ENCODE measurements at regions not wholly inside any gene's neighbourhood (a gene's known extent, or its start where the extent isn't known, plus 50 kb on each side); places are given as distances from the start of the nearest gene placed in this dataset.
A peak's percentile ranks its signal among the peaks of the same experiment; 100 is the strongest.

GRCh38 chr3:102536456-102536855, 101.6 kb downstream of the ZPLD1 start:
- H3K27me3 ChIP-seq = no peaks in the 10 kb centered on the region
- DNase-seq (peak in 1 of 4 donors; percentile 51), ATAC-seq (peak; percentile 71)
- no peaks in the 10 kb centered on the region for H3K36me3 ChIP-seq
- no peaks in the 10 kb centered on the region for H3K4me1 ChIP-seq
- H3K27ac ChIP-seq = no peak overlapping the region
- no peaks in the 10 kb centered on the region for H3K9me3 ChIP-seq
- peak; percentile 18 to 21 for TF ChIP-seq CTCF (IDR thresholded peaks at IDR 0.05)
- H3K4me3 ChIP-seq = no peak overlapping the region
- intact Hi-C loops (cut with DNase I) = loop anchor here in 1 of 2 donors (5.0 kb wide), 2 partner anchors 309 to 724 kb away; no protein-coding TSS in a partner anchor

- no peaks in the 10 kb centered on the region for H3K9me3 ChIP-seq
- H3K36me3 ChIP-seq = no peaks in the 10 kb centered on the region
- ATAC-seq (no peak), DNase-seq (no peak)
- no peaks in the 10 kb centered on the region for H3K4me1 ChIP-seq
- H3K4me3 ChIP-seq = no peak overlapping the region
- H3K27me3 ChIP-seq = no peaks in the 10 kb centered on the region
- H3K27ac ChIP-seq = no peak overlapping the region
- TF ChIP-seq CTCF (IDR thresholded peaks at IDR 0.05) = no peak
- intact Hi-C loops (cut with DNase I) = loop anchor here in 1 of 2 donors (5.0 kb wide), 2 partner anchors 310 to 725 kb away; no protein-coding TSS in a partner anchor
These were observed 102.3 kb downstream of the ZPLD1 start for GRCh38 chr3:102537123-102537522.

GRCh38 chr3:102544741-102545140, 109.9 kb downstream of the ZPLD1 start:
- H3K27ac ChIP-seq = no peak overlapping the region
- intact Hi-C loops (cut with DNase I) = no loop called here
- no peak for ATAC-seq

GRCh38 chr3:102545276-102545675, 110.5 kb downstream of the ZPLD1 start:
- Histone ChIP-seq H3K36me3 (no peaks in the 10 kb centered on the region), H3K27me3 (no peaks in the 10 kb centered on the region), H3K4me1 (no peaks in the 10 kb centered on the region), H3K9me3 (no peaks in the 10 kb centered on the region), H3K27ac (no peak overlapping the region), H3K4me3 (no peak overlapping the region)
- intact Hi-C loops (cut with DNase I) = no loop called here
- ATAC-seq = no peak
- TF ChIP-seq CTCF (IDR thresholded peaks at IDR 0.05) = no peak
- no peak for DNase-seq

More at GRCh38 chr3:102544741-102545140, 109.9 kb downstream of the ZPLD1 start:
- no peak for DNase-seq
- Histone ChIP-seq H3K4me1 (no peaks in the 10 kb centered on the region), H3K4me3 (no peak overlapping the region), H3K27me3 (no peaks in the 10 kb centered on the region), H3K9me3 (no peaks in the 10 kb centered on the region), H3K36me3 (no peaks in the 10 kb centered on the region)
- TF ChIP-seq CTCF (IDR thresholded peaks at IDR 0.05) = no peak

- no peaks in the 10 kb centered on the region for H3K4me1 ChIP-seq
- no peak for ATAC-seq
These were observed 119.1 kb downstream of the ZPLD1 start for GRCh38 chr3:102553876-102554275.

More at GRCh38 chr3:102553876-102554275, 119.1 kb downstream of the ZPLD1 start:
- no peak overlapping the region for H3K27ac ChIP-seq
- TF ChIP-seq CTCF (IDR thresholded peaks at IDR 0.05) = no peak
- no peak overlapping the region for H3K4me3 ChIP-seq
- no peak for DNase-seq
- intact Hi-C loops (cut with DNase I) = no loop called here
- H3K27me3 ChIP-seq = no peaks in the 10 kb centered on the region
- H3K36me3 ChIP-seq = no peaks in the 10 kb centered on the region
- H3K9me3 ChIP-seq = no peaks in the 10 kb centered on the region

All from left lung (tissue), 4 donors.